ENCODE measurements at regions not wholly inside any gene's neighbourhood (a gene's known extent, or its start where the extent isn't known, plus 50 kb on each side); places are given as distances from the start of the nearest gene placed in this dataset.

- FAIRE-seq (no peak), DNase-seq (ENCODE audit: low read depth in 1 of 2, low spot score in 2 of 2) (no peak)
- no peak overlapping the region for H3K9ac ChIP-seq (replicated peaks in 1 of 4; ENCODE audit: extremely low read depth in 1 of 4, low read depth in 3 of 4, low read length in 3 of 4)
- H4K5ac ChIP-seq (ENCODE audit: insufficient read length, low read depth, low read length): no peak overlapping the region
- H3K23me2 ChIP-seq (ENCODE audit: low read depth, low read length): no peaks in the 10 kb centered on the region; the same call in 1 of the 2 replicates
- no peak overlapping the region for H3K27ac ChIP-seq (ENCODE audit: low read depth, low read length)
- no peaks in the 10 kb centered on the region for H3K36me3 ChIP-seq (ENCODE audit: control insufficient read depth in 2 of 4, insufficient read depth in 4 of 4, low read length in 3 of 4)
- no peak overlapping the region for H3K4me2 ChIP-seq (ENCODE audit: insufficient read depth in 1 of 2, low read depth in 2 of 2, low read length in 2 of 2)
- H3K27me3 ChIP-seq (replicated peaks in 1 of 4; ENCODE audit: control insufficient read depth in 3 of 4, extremely low read depth in 1 of 4, insufficient read depth in 3 of 4, low read length in 3 of 4): no peaks in the 10 kb centered on the region
- no peak overlapping the region for H2BK120ac ChIP-seq (replicated peaks; ENCODE audit: low read depth, low read length)
- H2BK20ac ChIP-seq (ENCODE audit: low read length): no peak overlapping the region
- H3K4ac ChIP-seq (replicated peaks; ENCODE audit: insufficient read length, low read depth, low read length): no peak overlapping the region
- H4K20me1 ChIP-seq (replicated peaks in 1 of 2; ENCODE audit: control insufficient read depth in 1 of 2, insufficient read depth in 2 of 2, low read length in 2 of 2): no peaks in the 10 kb centered on the region
- H2BK5ac ChIP-seq (ENCODE audit: low read depth, low read length): no peak overlapping the region
- H3K4me1 ChIP-seq (replicated peaks in 1 of 4; ENCODE audit: control insufficient read depth in 3 of 4, insufficient read depth in 4 of 4, low read length in 3 of 4): no peaks in the 10 kb centered on the region
- H2BK15ac ChIP-seq (ENCODE audit: low read length): no peak overlapping the region
- 95% methylated on average over 7 of the region's 7 CpGs; no CpG with 5 or more reads in 1 of the 2 experiments for WGBS, 2 experiments (ENCODE audit: extremely low coverage in 1 of 2, insufficient coverage in 1 of 2, insufficient read length in 1 of 2, insufficient replicate concordance in 2 of 2, low coverage in 1 of 2, low lambda C conversion rate in 2 of 2, missing lambda C conversion rate in 1 of 2)
- no peak overlapping the region for H3K4me3 ChIP-seq (ENCODE audit: extremely low read depth in 1 of 4, insufficient read depth in 2 of 4, low read depth in 3 of 4, low read length in 4 of 4)
- ChIA-PET CTCF (ENCODE audit: partially characterized antibody) (interaction anchor here (0.9 kb wide), 1 partner anchor 25 kb away, joined by 4 read pairs; no protein-coding TSS in a partner anchor), POLR2A (ENCODE audit: partially characterized antibody) (no interaction called here)
- H3K14ac ChIP-seq (ENCODE audit: insufficient read length): no peak overlapping the region
- no peak overlapping the region for H2AFZ ChIP-seq (ENCODE audit: low read length)
- no peaks in the 10 kb centered on the region for H3K79me1 ChIP-seq (ENCODE audit: low read depth, low read length)
- no peak overlapping the region for H2BK12ac ChIP-seq (ENCODE audit: low read depth, low read length)
- no peak overlapping the region for H4K8ac ChIP-seq (ENCODE audit: extremely low read depth, insufficient read depth, low read length)
- H3K56ac ChIP-seq (replicated peaks; ENCODE audit: insufficient read length, low read depth, low read length): no peak overlapping the region
- no peak overlapping the region for H3K23ac ChIP-seq (ENCODE audit: insufficient read length)
- H3K9me3 ChIP-seq (ENCODE audit: insufficient read depth in 2 of 2, low read depth in 1 of 2, low read length in 1 of 2): no peaks in the 10 kb centered on the region
- H4K91ac ChIP-seq (replicated peaks; ENCODE audit: insufficient read length, low read length): no peak overlapping the region
- no peak overlapping the region for H2AK5ac ChIP-seq (ENCODE audit: low read depth, low read length)
- no peak for TF ChIP-seq ATF2 (IDR thresholded peaks at IDR 0.05; ENCODE audit: low read length)
- TF ChIP-seq CHD1 (IDR thresholded peaks at IDR 0.05; ENCODE audit: low read depth, low read length): no peak
- no peak for TF ChIP-seq RXRA (IDR thresholded peaks at IDR 0.05; ENCODE audit: insufficient read depth, low read depth, low read length)
- no peak for TF ChIP-seq SRF (IDR thresholded peaks at IDR 0.05; ENCODE audit: low read depth, low read length)
- no peak for TF ChIP-seq RNF2 (IDR thresholded peaks at IDR 0.05; ENCODE audit: borderline replicate concordance, low read depth, low read length, missing control alignments, poor library complexity, severe bottlenecking)
- H3K79me2 ChIP-seq (ENCODE audit: control insufficient read depth in 1 of 2, insufficient read depth in 2 of 2, low read length in 2 of 2): no peaks in the 10 kb centered on the region
- no peak overlapping the region for H3K18ac ChIP-seq (ENCODE audit: extremely low read depth, low read length)
Measured at GRCh38 chr2:221994926-221995325, 303.9 kb downstream of the PAX3 start.

Measured in H1 (cell line).